ENCODE measurements at regions not wholly inside any gene's neighbourhood (a gene's known extent, or its start where the extent isn't known, plus 50 kb on each side); places are given as distances from the start of the nearest gene placed in this dataset.

DNA sequence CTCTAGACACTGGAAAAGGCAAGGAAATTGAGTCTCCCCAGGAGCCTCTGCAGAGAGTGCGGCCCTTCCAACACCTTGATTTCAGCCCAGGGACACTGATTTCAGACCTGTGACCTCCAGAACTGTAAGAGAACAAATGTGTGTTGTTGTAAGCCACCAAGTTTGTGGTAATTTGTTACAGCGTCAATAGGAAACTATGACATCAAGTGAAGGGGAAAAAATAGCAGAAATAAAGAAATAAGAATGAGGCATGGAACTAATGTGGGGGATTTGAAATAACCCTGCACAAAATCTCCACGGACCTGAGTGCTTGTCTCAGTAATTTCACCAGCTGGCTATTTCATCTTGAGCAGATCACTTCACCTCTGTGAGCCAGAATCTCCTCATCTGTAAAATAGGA, 227.8 kb upstream of the JUN start:
- no peaks in the 10 kb centered on the region for H3K9me3 ChIP-seq
- no peak for ATAC-seq
- TF ChIP-seq, protein P1, sequence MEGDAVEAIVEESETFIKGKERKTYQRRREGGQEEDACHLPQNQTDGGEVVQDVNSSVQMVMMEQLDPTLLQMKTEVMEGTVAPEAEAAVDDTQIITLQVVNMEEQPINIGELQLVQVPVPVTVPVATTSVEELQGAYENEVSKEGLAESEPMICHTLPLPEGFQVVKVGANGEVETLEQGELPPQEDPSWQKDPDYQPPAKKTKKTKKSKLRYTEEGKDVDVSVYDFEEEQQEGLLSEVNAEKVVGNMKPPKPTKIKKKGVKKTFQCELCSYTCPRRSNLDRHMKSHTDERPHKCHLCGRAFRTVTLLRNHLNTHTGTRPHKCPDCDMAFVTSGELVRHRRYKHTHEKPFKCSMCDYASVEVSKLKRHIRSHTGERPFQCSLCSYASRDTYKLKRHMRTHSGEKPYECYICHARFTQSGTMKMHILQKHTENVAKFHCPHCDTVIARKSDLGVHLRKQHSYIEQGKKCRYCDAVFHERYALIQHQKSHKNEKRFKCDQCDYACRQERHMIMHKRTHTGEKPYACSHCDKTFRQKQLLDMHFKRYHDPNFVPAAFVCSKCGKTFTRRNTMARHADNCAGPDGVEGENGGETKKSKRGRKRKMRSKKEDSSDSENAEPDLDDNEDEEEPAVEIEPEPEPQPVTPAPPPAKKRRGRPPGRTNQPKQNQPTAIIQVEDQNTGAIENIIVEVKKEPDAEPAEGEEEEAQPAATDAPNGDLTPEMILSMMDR (IDR thresholded peaks at IDR 0.05), result no peak
- TF ChIP-seq POLR2A (IDR thresholded peaks at IDR 0.05), result no peak
- intact Hi-C loops (cut with DNase I), result no loop called here
- no peak overlapping the region for H3K4me3 ChIP-seq
- 83% methylated on average over 3 of the region's 3 CpGs for WGBS (ENCODE audit: insufficient coverage, low coverage, low lambda C conversion rate, missing lambda C conversion rate)
- H3K4me1 ChIP-seq, result peaks cover 0 to 6% (median 0%) of the 10 kb centered on the region in 4 donors
- no peak overlapping the region for H3K27ac ChIP-seq
- no peaks in the 10 kb centered on the region for H3K36me3 ChIP-seq
- DNase-seq, result no peak
- H3K27me3 ChIP-seq, result no peaks in the 10 kb centered on the region

DNA sequence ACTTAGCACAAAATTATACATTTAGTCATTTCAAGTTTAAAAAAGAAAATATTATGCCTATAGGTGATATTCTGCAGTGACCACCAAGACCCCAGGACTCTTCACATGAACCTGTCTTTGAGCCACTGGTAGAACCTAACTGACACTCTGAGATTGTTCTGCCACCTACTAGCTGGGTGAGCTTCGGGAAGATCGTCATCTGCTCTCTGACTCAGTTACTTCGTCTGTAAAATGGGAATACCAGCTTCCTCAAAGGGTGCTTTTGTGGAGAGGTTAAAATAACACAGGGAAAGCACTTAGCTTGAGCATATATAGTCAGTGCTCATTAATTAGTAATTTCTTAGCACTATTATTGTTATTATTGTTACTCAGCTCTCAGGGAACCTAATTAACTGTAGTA, 228.5 kb upstream of the JUN start:
- DNase-seq (no peak), ATAC-seq (no peak)
- Histone ChIP-seq H3K9me3 (no peaks in the 10 kb centered on the region), H3K36me3 (no peaks in the 10 kb centered on the region), H3K4me3 (no peak overlapping the region), H3K27ac (no peak overlapping the region), H3K4me1 (peaks cover 0 to 6% (median 0%) of the 10 kb centered on the region in 4 donors), H3K27me3 (no peaks in the 10 kb centered on the region)
- no peak for TF ChIP-seq POLR2A (IDR thresholded peaks at IDR 0.05)
- TF ChIP-seq, protein P1 (IDR thresholded peaks at IDR 0.05), result no peak
- intact Hi-C loops (cut with DNase I), result no loop called here
- WGBS (ENCODE audit: insufficient coverage, low coverage, low lambda C conversion rate, missing lambda C conversion rate), result 75% methylated on average over 2 of the region's 3 CpGs

DNA sequence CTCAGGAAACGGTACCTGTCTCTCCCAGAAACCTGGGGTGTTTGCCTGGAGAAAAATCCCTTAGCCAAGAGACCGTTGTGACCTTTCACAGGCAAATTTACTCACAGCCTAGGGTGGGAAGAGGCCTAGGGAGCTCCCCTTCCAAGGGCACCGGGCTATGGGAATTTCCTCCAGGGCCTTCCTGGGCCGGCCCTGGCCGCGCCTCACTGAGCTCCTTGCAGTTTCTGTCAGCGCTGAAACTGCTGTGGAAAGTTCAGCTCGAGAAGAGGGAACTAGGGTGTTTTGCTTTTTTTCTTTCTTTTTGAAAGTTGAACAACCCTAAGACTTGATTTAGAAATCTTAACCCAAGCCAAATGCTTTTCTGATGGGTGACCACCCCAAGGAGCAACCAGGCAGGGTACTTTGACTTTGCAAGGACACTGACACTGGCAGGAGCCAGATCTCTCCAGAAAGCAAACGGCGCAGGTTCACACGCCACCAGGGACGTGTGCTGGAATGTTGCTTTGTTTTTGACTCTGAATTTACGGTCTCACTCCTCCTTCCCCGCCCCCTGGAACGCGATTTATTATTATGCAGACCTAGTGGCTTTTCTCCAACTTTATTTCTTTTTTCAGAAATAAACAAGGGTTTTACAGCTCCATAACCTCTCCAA, 229.6 kb upstream of the JUN start:
- H3K27me3 ChIP-seq, result no peaks in the 10 kb centered on the region
- H3K4me1 ChIP-seq, result peaks cover 0 to 6% (median 0%) of the 10 kb centered on the region in 4 donors
- ATAC-seq (peak; percentile 45 to 66 (median 61)), DNase-seq (no peak)
- intact Hi-C loops (cut with DNase I), result no loop called here
- no peaks in the 10 kb centered on the region for H3K36me3 ChIP-seq
- H3K9me3 ChIP-seq, result no peaks in the 10 kb centered on the region
- no peak overlapping the region for H3K4me3 ChIP-seq
- H3K27ac ChIP-seq, result peak overlapping the region; percentile 44 to 69 (median 64)
- TF ChIP-seq POLR2A (IDR thresholded peaks at IDR 0.05), result no peak
- TF ChIP-seq, protein P1 (IDR thresholded peaks at IDR 0.05), result no peak
- 54% methylated on average over 15 of the region's 16 CpGs for WGBS (ENCODE audit: insufficient coverage, low coverage, low lambda C conversion rate, missing lambda C conversion rate)

DNA sequence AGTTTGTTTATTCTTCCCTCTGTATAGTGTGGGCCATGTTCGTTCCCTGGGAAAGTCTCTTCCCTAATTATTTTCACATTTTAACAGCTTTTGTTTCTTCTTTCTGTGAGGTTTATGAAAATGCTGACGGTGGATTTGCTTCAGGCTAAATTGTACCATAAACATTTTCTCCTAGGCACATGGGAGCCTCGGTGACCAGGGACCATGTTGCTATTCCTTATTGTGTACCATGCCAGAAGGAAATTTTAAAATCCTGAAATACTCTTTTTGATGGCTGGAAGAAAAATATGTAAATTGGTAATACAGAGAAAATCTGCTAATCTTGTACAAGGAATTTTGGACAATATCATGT, 230.1 kb upstream of the JUN start:
- Histone ChIP-seq H3K36me3 (no peaks in the 10 kb centered on the region), H3K27me3 (no peaks in the 10 kb centered on the region), H3K27ac (peak overlapping the region; percentile 44 to 69 (median 64)), H3K4me1 (peaks cover 0 to 6% (median 0%) of the 10 kb centered on the region in 4 donors), H3K9me3 (no peaks in the 10 kb centered on the region), H3K4me3 (no peak overlapping the region)
- ATAC-seq, result peak in 1 of 4 donors; percentile 9
- TF ChIP-seq, protein P1 (IDR thresholded peaks at IDR 0.05), result no peak
- no peak for TF ChIP-seq POLR2A (IDR thresholded peaks at IDR 0.05)
- intact Hi-C loops (cut with DNase I), result no loop called here
- no peak for DNase-seq
- WGBS (ENCODE audit: insufficient coverage, low coverage, low lambda C conversion rate, missing lambda C conversion rate), result 62% methylated on average over 3 of the region's 3 CpGs
